ENCODE measurements at regions not wholly inside any gene's neighbourhood (a gene's known extent, or its start where the extent isn't known, plus 50 kb on each side); places are given as distances from the start of the nearest gene placed in this dataset.
"Not testable (repeated sequence)": the region's sequence is repeated elsewhere in the genome, so short reads cannot be mapped to it uniquely, and the experiment has no call there.

DNA sequence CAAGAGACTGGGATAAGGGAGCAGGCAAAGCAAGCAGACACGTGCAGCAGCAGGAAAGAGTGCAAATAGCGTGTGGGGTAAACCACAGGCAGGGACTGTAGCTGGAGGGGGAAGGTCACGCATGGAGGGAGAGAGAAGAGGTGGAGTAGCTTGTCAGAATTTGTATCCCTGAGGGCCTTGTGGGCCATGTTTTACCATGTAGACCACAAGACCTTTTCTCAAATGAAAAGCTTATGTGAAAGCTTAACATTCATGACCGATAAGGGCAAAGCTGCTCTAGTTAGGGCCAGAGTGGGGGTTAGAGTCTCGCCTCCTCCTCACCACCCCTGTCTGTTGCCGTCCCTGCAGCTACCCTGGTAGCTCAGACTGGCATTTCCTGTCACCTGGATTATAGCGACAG is 152.9 kb upstream of the E2F7 start:
- H3K27me3 Mint-ChIP-seq (ENCODE audit: insufficient read depth, low read depth) = no peaks in the 10 kb centered on the region
- no peaks in the 10 kb centered on the region for H3K9me3 Mint-ChIP-seq
- Histone ChIP-seq H3K9me3 (ENCODE audit: low read depth) (no peaks in the 10 kb centered on the region), H2AFZ (replicated peaks) (no peak overlapping the region), H3F3A (ENCODE audit: low read depth) (no peaks in the 10 kb centered on the region), H3K27ac (no peak overlapping the region), H3K4me2 (no peak overlapping the region), H4K20me1 (ENCODE audit: low read depth) (no peaks in the 10 kb centered on the region), H3K4me1 (peaks cover 5% of the 10 kb centered on the region), H3K9ac (no peak overlapping the region), H3K36me3 (no peaks in the 10 kb centered on the region), H3K4me3 (no peak overlapping the region), H3K27me3 (no peaks in the 10 kb centered on the region), H3K79me2 (ENCODE audit: low read depth) (no peaks in the 10 kb centered on the region)
- H3K27ac Mint-ChIP-seq = no peak overlapping the region
- H3K4me3 Mint-ChIP-seq = no peak overlapping the region
- no peak for DNase-seq (ENCODE audit: low spot score)
- no peaks in the 10 kb centered on the region for H3K4me1 Mint-ChIP-seq
- TF ChIP-seq, protein P1, sequence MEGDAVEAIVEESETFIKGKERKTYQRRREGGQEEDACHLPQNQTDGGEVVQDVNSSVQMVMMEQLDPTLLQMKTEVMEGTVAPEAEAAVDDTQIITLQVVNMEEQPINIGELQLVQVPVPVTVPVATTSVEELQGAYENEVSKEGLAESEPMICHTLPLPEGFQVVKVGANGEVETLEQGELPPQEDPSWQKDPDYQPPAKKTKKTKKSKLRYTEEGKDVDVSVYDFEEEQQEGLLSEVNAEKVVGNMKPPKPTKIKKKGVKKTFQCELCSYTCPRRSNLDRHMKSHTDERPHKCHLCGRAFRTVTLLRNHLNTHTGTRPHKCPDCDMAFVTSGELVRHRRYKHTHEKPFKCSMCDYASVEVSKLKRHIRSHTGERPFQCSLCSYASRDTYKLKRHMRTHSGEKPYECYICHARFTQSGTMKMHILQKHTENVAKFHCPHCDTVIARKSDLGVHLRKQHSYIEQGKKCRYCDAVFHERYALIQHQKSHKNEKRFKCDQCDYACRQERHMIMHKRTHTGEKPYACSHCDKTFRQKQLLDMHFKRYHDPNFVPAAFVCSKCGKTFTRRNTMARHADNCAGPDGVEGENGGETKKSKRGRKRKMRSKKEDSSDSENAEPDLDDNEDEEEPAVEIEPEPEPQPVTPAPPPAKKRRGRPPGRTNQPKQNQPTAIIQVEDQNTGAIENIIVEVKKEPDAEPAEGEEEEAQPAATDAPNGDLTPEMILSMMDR (IDR thresholded peaks at IDR 0.05) = no peak
- TF ChIP-seq EZH2 (IDR thresholded peaks at IDR 0.05) (no peak), EZH2phosphoT487 (IDR thresholded peaks at IDR 0.05) (no peak)
- H3K36me3 Mint-ChIP-seq = no peaks in the 10 kb centered on the region

DNA sequence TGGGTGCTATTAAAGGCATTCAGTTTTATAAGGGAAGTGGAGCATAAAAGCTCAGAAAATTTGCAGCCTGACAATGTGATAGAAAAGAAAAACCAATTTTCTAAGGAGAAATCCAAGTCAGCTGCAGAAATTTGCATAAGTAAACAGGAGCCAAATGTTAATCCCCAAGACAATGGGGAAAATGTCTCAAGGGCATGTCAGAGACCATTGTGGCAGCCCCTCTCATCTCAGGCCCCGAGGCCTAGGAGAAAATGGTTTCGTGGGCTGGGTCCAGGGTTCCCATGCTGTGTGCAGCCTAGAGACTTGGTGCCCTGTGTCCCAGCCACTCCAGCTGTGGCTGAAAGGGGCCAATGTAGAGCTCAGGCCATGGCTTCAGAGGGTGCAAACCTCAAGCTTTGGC is 150.8 kb upstream of the E2F7 start:
- H3K36me3 ChIP-seq; H3K79me2 ChIP-seq (ENCODE audit: low read depth); H3K9ac ChIP-seq; H2AFZ ChIP-seq (replicated peaks); H3K4me2 ChIP-seq; DNase-seq (ENCODE audit: low spot score); H4K20me1 ChIP-seq (ENCODE audit: low read depth); H3K27ac Mint-ChIP-seq; H3K4me1 ChIP-seq; H3K27ac ChIP-seq; H3K4me3 Mint-ChIP-seq; H3K4me3 ChIP-seq; H3K4me1 Mint-ChIP-seq; H3F3A ChIP-seq (ENCODE audit: low read depth); H3K27me3 ChIP-seq; H3K27me3 Mint-ChIP-seq (ENCODE audit: insufficient read depth, low read depth); H3K9me3 Mint-ChIP-seq; H3K9me3 ChIP-seq (ENCODE audit: low read depth); H3K36me3 Mint-ChIP-seq: not testable (repeated sequence)

DNA sequence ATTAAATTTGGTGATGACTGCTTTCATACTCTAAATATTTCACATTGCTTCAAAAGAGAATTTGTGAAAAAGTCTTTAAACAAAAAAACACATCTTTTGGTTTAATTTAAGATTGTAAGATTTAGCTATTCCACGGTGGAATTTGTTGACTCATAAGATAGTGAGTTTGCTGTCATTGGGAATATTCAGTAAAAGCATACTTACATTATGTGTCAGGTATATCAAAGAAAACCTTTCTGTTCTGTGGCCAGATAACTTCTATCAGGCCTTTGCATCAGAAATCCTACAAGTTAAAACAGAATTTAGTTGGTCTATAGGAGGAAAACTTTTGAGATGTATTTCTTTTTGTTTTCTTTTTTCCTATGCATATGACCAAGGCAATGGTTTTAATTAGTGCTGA is 148.8 kb upstream of the E2F7 start:
- H3K27ac ChIP-seq = no peak overlapping the region
- DNase-seq (ENCODE audit: low spot score) = no peak
- no peak overlapping the region for H3K4me3 ChIP-seq
- no peak overlapping the region for H3K4me2 ChIP-seq
- no peak overlapping the region for H3K9ac ChIP-seq
- H3K9me3 Mint-ChIP-seq = peaks cover 17% of the 10 kb centered on the region
- H3K27ac Mint-ChIP-seq = no peak overlapping the region
- H3K36me3 ChIP-seq = no peaks in the 10 kb centered on the region
- no peaks in the 10 kb centered on the region for H4K20me1 ChIP-seq (ENCODE audit: low read depth)
- H3K4me1 Mint-ChIP-seq = no peaks in the 10 kb centered on the region
- no peaks in the 10 kb centered on the region for H3K9me3 ChIP-seq (ENCODE audit: low read depth)
- no peak overlapping the region for H2AFZ ChIP-seq (replicated peaks)
- H3K4me3 Mint-ChIP-seq = no peak overlapping the region
- no peaks in the 10 kb centered on the region for H3K27me3 ChIP-seq
- no peak for TF ChIP-seq EZH2phosphoT487 (IDR thresholded peaks at IDR 0.05)
- TF ChIP-seq EZH2 (IDR thresholded peaks at IDR 0.05) = no peak
- no peaks in the 10 kb centered on the region for H3K79me2 ChIP-seq (ENCODE audit: low read depth)
- no peaks in the 10 kb centered on the region for H3K36me3 Mint-ChIP-seq
- peaks cover 7% of the 10 kb centered on the region for H3K4me1 ChIP-seq
- peaks cover 3% of the 10 kb centered on the region for H3K27me3 Mint-ChIP-seq (ENCODE audit: insufficient read depth, low read depth)
- H3F3A ChIP-seq (ENCODE audit: low read depth) = no peaks in the 10 kb centered on the region

DNA sequence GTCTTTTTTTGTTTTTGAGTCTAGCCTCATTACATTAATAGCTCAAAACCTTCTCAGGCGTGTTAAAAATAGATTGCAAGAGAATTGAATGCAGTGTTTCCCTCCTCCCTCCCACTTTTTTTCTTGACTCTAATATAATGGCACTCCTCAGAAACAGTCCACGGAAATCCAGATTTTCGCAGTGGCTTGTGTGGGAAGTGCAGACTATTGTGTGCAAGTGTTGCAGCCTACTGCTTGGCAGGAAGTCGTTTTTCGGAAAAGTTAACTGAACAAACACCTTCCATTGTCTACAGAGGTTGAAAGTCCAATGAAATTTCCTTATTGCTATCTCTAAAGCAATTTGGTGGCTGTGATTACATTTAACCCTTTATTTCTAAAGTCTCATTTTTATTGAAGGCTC is 147.9 kb upstream of the E2F7 start:
- Mint-ChIP-seq H3K9me3 (peaks cover 17% of the 10 kb centered on the region), H3K4me1 (no peaks in the 10 kb centered on the region), H3K36me3 (no peaks in the 10 kb centered on the region), H3K4me3 (no peak overlapping the region), H3K27me3 (ENCODE audit: insufficient read depth, low read depth) (peaks cover 3% of the 10 kb centered on the region), H3K27ac (no peak overlapping the region)
- H3K4me2 ChIP-seq = no peak overlapping the region
- no peak overlapping the region for H3K27ac ChIP-seq
- no peaks in the 10 kb centered on the region for H3K79me2 ChIP-seq (ENCODE audit: low read depth)
- TF ChIP-seq EZH2 (IDR thresholded peaks at IDR 0.05) (no peak), EZH2phosphoT487 (IDR thresholded peaks at IDR 0.05) (no peak)
- TF ChIP-seq, protein P1 (IDR thresholded peaks at IDR 0.05) = no peak
- no peaks in the 10 kb centered on the region for H3K9me3 ChIP-seq (ENCODE audit: low read depth)
- H3F3A ChIP-seq (ENCODE audit: low read depth) = no peaks in the 10 kb centered on the region
- no peaks in the 10 kb centered on the region for H4K20me1 ChIP-seq (ENCODE audit: low read depth)
- no peak for DNase-seq (ENCODE audit: low spot score)
- peaks cover 7% of the 10 kb centered on the region for H3K4me1 ChIP-seq
- H3K27me3 ChIP-seq = no peaks in the 10 kb centered on the region
- H3K9ac ChIP-seq = no peak overlapping the region
- peak overlapping the region; percentile 67 for H2AFZ ChIP-seq (replicated peaks)
- H3K4me3 ChIP-seq = no peak overlapping the region
- no peaks in the 10 kb centered on the region for H3K36me3 ChIP-seq

Measured in neural progenitor cell (in vitro differentiated cells).